ENCODE measurements at regions not wholly inside any gene's neighbourhood (a gene's known extent, or its start where the extent isn't known, plus 50 kb on each side); places are given as distances from the start of the nearest gene placed in this dataset.
"Not testable (repeated sequence)": the region's sequence is repeated elsewhere in the genome, so short reads cannot be mapped to it uniquely, and the experiment has no call there.

- TF ChIP-seq SIN3A (IDR thresholded peaks at IDR 0.05; ENCODE audit: low read depth); POLR2AphosphoS5 (IDR thresholded peaks at IDR 0.05; ENCODE audit: low read depth, low read length); RAD21 (IDR thresholded peaks at IDR 0.05; ENCODE audit: low read depth): not testable (repeated sequence)
Measured at GRCh38 chr2:149759382-149759781, 171.8 kb upstream of the MMADHC start.
